Fibroblast of gingiva (primary cell): ENCODE measurements at regions not wholly inside any gene's neighbourhood (a gene's known extent, or its start where the extent isn't known, plus 50 kb on each side); places are given as distances from the start of the nearest gene placed in this dataset.

ENCODE experiments used
- DNase-seq: peaks from one replicate; pipeline ENCODE4 v3.0.0-alpha.2; 2011; ENCODE audit warnings: low read depth

DNA sequence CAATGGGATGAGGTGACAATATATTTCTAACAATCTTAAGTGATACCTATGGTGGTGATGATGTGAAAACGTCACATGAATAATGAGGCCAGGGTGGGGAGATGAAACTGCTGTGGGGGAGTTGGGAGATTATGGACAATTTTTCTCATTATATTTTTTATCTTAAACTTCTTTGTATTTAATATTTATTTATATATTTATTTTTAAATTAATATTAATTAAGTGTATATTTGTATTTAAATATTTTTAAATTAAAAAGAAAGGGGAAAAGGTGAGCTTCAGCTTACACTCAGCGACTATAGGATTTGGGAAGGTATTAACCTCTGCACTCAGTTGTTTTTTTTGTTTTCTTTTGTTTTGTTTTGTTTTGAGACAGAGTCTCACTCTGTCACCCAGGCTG, 158.7 kb downstream of the PSMG1 start:
- no peak for DNase-seq

DNA sequence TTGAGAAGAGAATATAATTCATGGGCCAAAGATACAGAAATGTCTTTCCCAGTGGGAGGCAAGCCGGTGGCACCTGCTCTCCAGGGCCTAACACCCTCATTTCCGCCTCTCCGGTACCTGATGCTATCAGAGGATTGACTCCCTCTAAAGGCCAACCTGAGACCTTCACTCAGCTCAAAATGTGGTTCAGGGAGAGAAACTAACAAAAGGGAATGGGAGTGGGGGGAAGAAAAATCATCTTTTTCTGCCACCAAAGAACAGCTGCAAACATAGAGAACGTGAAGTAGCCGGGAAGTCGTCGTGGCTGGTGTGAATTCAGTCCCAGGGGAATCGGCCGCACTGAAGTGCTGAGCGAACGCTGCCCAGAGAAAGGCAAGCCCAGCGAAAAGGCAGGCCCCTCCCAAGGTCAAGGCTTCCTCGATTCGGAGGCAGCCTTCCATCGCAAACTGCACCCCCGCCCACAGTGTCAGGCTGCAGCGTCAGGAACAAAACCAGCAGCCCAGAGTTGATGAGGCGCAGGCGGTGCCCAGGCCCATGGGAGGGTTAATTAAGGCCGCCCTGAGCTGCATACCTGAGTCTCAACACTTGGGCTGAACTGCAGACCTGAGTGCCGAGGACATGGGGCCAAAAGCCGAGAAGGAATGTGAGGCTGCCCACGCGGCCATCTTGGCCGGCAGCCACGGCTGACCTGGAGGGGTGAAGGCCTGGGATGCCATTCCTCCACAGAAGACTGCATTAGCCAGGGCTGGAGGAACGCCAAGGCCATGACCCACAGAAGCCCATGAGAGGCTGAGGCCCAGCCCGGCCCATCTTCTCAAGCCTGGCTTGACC, 160.2 kb downstream of the PSMG1 start:
- DNase-seq, result no peak

DNA sequence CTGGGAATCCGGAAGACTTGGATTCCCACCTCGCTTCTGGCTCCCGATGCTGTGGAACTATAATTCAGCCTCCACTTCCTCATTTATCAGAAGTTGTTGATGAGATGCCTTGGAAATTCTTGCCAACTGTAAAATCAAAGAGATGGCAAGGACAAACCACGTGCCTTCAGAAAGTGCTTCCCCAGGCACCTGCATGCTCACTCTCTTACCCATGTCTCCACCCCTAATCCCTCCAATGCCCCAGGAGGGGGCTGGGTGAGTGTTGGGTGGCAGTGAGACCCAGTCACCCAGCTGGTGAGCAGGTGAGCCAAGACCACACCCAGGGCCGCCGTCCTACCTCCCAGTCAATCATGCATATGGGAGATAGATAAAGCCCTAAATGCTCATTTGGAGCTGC, 160.8 kb downstream of the PSMG1 start:
- no peak for DNase-seq

DNA sequence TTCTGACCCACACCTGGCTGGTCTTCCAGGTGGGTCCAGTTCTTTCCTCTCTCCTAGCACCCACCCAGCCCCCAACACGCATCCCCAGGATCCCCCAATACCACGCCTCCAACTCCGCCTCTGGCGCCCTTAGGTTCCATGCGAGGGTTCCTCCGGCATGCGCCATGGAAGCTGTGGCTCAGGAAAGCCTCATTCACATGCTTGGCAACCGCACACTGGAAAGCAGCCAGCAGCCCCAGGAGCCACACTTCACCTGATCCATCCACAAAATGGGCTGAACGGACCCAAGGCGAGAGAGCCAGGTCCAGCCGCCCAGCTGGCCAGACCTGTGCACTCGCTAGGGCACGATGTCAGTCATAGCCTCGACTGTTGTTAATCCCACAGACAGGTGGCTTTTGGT, 161.2 kb downstream of the PSMG1 start:
- no peak for DNase-seq

DNA sequence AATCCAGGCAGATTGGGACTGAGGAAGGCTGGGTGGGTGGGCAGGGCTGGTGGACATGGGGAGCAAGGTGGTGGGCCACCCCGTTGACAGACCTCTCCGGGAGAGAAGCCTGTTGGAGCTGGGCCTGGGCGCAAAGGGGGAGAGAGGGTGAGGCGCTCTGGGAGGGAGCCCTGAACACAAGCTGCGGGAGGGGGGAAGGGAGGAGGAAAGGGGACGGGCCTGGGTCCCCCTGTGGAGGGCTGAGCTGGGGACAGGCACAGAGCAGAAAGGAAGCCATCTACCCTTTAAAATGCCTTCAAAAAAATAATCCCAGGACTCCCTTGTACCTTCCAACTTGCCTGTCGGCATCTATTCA, 161.8 kb downstream of the PSMG1 start:
- DNase-seq, result no peak

DNA sequence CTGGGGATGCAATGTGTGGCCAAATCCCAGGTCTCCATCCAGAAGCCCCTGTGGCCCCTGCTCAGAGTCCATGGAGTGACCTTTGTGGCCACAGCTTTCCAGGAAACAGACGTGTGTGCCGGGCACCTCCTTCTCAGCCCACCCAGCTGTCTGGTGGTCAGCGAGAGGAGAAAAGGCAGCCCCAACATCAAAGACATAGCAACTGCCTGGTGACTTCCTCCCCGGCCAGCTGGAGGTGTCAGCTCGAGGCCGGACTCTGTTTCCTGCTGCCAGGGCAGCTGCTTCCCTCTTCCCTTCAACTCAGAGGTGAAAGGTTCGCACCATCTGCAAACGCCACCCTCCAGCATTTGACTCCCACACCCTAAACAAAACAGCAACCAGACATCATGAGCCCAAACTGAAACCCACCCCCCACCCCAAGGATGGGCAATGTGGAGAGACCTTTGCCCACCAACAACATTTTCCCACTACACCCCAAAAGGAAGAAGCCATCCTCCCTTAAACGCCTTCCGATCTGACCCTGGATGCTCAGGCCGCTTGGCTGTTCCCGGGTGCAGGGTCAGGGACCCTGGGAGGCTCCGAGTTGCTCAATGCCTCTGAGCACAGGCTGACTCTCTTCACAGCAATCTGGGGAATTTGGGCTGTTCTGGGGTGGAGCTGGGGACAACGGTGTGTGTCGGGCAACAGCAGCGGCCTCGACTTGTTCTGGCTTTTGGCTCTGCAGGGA, 162.3 kb downstream of the PSMG1 start:
- DNase-seq, result peak; percentile 67

DNA sequence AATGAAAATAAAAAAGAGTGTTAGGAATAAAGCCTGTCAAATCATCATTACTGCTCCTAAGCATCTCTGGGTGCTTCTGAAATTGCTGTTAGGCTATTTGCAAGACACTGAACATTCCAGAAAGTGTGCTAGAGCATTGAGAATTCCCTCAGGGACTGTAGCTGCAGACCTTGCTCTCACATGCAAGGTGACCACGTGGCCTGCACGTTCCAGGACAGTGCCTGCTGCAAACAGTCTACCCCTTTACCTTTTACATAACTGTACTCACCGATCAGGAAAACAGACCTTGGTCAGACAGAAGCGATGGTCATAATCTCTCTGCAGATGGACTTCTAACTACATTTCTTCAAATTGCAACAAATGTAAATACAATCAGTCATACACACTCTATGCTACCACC, 164.5 kb downstream of the PSMG1 start:
- DNase-seq, result no peak

DNA sequence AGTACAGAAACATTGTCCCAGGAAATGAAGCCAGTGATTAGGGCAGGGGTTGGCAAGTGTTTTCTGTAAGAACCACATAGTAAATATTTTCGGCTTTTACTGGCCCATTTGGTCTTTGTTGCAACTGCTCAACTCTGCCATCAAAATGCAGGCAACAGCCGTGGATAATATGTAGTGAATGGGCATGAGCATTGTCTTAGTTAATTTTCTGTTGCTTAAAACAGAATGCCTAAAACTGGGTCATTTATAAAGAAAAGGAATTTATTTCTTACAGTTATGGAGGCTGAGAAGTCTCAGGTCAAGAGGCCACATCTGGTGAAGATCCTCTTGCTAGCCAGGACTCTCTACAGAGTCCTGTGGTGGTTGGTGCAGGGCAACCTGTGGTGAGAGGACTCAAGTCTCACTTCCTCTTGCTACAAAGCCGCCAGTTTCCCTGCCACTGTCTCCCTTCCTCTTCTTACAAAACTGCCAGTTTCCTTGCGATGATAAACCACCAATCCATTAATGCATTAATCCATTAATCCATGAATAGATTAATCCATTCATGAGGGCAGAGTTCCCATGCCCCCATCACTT, 166.4 kb downstream of the PSMG1 start:
- peak; percentile 51 for DNase-seq

DNA sequence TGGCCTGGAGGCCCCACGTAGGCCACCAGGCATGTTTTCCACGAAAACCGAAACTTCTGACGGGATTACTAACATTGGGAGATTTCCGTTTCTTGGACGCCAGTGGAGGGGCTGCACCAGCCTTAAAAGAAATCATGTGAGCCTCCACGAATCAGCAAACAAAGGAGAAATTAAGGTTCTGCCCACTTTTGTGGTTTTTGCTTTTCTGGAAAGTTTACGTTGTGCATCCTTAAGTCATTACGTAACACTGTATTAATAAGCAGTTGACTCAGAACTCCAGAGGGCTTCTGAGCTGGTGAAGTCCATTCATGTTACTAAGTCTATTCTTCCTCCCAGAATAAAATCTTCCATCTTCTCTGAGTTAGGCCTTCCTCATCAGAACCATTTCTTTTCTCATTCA, 168.5 kb downstream of the PSMG1 start:
- peak; percentile 91 for DNase-seq

DNA sequence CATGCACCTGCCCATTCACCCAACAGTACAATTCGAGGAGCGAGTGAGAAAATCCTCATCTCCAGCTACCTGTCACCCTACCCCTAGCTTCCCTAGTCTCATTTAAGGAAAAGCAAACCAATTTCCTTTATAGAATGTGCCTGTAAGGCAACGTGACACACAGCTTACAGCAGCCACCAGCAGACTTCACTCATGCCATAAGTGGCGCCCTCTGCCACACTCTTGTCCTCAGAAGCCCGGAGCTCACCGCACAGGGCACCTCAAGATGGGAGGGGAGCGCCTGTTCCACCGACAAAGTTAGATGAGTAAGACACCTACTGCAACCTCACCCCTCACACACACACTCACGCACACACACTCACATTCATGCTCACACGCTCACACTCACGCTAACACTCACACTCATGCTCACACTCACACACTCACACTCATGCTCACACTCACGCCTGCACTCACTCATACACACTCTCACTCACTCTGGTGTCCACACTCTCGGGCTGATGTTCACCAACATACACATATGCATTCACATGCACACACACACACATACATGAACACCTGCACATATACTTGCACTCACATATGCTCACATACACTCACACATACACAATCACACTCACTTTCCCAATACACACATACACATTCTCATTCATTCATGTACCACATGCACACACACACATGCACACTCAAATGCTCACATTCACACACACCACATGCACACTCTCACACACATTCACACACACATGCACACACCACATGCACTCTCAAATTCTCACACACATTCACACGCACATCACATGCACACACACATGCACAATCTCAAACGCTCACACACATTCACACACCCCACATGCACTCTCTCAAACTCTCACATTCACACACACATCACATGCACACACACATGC, 170.7 kb downstream of the PSMG1 start:
- DNase-seq, result no peak

DNA sequence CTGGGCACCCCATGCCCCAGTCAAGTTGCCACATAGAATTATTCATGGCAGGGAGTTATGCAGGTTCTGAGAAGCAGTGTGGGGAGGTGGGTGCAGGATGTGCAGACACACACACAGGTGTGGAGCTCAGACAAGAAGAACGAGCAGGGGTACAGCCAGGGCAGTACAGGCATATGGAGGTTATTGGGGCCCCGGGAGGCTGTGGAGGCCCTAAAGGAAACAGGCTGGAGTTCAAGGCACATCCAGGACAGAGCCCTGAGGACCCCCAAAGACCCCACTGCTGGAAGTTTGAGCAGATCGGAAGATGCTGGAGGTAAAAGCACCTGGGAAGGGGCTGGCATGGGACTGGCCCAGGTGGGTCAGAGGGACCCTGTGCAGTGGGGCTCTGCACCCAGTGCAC, 171.3 kb downstream of the PSMG1 start:
- no peak for DNase-seq

DNA sequence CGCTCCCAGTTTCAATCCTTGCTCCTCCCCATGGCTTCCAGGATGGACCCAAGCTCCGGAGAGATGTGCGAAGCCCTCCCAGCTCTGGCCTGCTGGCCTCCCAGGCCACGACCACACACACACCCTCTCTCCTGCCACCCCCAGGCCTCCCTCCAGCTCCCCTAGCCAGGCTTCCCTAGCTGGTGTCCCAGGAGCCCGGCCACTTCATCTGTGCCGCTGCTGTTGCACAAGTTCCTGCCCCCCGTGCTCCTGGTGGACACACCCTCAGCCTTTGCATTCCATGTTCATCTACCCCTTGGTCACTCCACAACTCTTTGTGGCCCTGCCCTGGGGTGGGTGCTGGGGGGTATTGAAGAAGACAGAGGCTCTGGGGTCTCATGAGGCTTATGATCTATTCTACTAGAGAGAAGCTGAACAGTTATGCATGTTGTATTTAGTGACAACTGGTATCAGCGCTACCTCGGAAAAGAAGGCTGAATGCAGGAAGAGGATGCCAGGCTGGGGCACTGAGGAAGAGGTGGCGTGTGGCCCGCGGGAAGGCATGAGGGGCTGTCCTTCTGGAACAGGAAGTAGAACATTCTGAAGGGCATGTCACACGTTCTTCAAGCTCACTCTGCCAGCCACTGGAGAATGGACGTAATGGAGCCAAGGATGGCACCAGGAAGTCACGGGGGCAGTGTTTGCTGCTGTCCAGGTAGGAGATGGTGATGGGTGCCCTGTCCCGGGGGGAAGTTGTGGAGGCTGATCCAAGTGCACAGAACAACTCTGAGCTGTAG, 172.4 kb downstream of the PSMG1 start:
- DNase-seq, result no peak

DNA sequence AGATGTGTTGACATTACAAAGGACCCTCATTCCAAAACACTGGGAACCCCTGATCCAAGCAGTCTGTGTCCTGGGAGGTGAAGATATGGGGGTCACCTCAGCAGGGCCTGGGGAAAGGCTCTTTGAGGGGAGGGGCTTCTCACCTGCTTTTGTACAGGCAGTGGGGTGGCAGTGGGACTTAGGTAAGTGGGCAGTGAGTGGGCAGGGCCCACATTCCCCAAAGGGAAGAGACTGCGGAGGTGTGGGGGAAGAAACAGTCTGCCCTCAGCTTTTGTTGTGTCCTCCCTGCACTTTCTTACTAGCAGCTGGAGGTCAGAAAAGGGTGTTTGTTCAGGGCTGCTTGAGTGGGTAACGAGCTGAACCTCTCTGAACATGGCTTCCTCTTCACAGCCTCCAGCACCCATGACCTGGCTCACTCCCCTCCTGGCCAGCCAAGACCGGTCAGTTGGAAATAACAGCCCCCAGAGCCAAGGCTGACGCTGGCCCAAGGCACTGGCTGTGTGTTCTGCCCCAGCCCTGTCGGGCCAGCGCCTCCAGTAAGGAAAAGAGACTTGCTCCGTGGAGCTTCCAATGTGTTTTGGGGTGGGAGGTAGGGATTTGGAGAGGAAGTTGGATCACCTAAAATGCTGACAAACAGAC, 173.5 kb downstream of the PSMG1 start:
- no peak for DNase-seq

DNA sequence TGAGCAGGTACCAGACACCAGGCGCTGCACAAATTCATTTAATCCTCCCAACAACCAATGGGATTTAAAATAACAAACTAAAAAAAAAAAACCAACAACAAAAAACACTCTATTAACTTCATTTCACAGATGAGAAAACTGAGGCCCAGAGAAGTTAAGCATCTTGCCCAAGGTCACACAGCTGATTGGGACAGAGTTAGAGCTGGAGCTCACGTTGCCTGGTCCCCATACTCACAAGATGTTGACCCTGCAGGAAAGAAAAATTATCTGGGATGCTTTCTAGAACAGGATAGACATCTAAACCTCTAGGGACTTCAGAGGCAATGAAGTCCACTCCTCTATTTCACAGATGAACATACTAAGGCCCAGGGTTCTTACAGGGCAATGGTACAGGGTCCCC, 175.3 kb downstream of the PSMG1 start:
- no peak for DNase-seq

DNA sequence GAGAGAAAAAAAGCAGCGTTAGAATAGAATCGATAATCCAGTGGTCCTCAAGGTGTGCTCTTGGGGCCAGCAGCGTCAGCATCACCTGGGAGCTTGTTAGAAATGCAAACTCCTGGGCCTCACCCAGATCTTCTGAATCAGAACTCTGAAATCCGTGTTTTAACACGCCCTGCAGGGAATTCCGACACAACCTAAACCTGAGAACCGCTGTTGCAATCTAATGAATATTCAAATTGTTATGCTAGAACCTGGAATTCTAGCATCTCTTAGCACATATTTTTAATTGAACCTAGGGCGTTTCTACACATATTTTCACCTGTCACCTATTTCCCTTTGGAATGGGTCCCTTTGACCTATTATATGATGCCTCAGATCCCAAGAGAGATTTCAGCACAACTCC, 175.7 kb downstream of the PSMG1 start:
- no peak for DNase-seq

DNA sequence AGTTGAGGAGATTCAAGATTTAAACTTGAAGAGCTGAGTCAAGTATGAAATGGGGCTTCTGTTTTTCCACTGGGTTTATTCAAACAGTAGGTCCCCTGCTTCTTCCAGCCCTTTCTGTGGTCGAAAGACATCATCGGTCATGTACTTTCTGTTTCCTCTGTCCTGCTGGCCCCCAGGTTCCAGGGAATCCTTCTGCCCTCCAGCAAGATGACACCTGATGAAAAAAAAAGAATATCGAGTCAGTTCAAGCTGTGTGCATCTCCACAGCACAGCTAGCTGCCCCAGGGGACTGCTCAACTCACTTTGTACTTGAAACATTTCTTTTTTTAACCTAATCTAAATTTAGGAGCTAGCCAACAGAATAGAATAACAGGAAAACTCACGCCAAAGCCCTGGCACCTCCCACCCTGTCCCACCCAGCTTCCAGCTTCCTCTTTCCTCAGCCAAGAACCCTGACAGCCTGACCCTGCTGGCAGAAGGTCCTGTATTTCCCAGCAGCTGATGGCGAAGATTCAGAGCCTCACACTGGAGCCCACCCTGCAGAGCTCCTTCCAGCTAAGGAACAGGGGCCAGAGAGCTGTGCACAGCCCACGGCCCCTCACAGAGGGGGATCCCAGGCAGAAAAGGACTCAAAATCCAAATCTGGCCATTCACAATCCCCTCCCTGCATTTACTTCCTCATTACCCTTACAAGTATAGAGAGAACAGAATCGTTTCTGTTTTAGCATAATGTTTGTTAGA, 176.5 kb downstream of the PSMG1 start:
- peak; percentile 32 for DNase-seq

DNA sequence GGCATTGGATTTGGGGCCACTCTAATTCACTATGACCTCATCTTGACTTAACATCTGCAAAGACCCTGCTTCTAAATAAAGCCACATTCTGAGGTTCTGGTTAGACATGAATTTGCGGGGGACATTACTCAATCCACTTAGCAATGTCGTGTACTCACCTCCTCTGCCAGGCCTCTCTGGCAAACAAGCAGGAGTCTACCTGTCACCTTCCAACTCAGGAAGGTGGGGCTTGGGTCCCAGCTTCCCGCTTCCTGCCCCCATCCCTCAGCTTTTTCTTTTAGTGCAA, 177.8 kb downstream of the PSMG1 start:
- DNase-seq, result no peak

DNA sequence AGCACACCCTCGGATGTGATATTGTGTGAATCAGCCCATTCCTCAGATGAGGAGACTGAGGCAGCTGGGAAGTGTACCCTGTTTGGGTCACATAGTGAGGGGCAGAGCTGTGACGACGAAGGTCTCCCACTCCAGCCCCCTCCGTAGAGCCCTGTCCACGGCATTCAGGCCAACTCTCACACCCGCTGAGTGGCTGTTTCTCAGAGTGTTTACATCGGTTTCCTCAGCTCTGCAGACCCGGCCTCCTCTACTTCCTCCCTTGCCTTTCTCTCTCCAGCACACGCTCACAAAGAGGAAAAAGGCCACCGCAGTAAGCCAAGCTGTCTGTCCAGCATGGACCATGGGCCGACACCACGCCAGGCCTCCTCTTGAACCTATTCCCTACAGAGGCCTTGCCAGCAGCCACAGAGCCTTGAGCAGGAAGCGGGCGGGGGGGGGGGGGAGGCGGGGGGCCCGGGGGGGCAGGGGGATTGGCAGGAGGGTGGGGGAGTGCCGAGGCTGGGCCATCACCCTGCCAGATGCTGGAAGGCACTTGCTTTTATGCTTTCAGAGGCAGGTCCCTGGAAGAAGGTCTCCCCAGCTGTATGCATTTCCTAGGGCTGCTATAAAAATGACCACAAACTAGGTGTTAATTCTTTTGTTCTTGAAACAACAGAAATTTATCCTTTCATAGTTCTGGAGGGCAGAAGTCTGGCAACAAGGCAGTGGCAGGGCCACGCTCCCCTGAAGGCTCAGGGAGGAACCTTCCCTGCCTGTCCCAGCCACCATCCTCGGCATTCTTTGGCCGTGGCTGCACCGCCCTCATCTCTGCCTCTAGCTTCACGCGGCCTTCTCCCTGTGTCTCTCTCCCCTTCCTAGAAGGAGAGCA, 178.4 kb downstream of the PSMG1 start:
- DNase-seq, result peak; percentile 50

DNA sequence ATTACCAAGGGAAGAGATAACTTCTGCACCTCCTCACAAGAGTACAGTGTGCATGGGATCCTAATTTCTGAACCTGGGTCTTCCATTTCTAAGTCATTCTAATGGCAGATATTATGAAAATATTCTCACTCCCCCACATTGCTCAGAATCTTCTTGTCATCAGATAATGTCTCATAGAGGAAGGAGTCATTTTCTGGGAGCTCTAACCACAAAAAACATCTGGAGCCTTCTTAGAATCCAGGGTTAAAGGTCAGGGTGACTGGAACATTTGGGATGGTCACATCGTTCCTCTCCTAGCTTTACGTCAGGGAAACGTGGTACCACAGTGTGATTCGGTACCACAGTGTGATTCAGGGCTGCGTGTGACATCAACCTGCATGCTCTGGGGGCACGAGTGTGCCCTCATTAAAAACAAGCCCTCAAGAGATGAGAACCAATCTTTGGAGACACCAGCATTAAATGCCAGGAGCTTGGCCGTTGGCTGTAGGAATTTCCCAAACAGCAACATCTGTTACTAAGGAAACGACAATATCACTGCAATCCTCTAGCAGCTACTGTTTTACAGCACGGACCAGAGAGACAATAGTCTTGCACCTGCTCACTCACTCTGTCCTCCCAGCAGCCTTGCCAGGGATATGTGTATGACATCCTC, 179.1 kb downstream of the PSMG1 start:
- DNase-seq, result peak; percentile 60
